ENCODE measurements at regions not wholly inside any gene's neighbourhood (a gene's known extent, or its start where the extent isn't known, plus 50 kb on each side); places are given as distances from the start of the nearest gene placed in this dataset.

DNA sequence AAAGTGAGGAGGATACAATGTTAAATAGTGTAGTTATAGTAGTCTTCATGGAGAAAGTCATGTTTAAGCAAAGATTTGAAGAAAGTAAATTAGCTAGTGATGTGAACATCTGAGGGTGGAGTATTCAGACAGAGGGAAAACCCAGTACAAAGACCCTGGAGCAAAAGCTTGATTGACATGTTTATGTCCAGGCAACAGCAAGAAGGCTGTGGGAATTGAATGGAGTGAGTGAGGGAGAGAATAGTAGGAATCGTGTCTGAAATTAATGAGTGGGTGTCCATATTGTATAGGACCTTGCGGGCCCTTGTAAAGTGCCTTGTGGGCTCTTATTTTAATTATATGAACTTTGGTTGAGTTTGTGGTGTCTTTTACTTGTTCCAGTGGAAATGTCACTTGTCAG is 424.1 kb upstream of the KIRREL3 start:
- no peak for DNase-seq (ENCODE audit: low spot score)

DNA sequence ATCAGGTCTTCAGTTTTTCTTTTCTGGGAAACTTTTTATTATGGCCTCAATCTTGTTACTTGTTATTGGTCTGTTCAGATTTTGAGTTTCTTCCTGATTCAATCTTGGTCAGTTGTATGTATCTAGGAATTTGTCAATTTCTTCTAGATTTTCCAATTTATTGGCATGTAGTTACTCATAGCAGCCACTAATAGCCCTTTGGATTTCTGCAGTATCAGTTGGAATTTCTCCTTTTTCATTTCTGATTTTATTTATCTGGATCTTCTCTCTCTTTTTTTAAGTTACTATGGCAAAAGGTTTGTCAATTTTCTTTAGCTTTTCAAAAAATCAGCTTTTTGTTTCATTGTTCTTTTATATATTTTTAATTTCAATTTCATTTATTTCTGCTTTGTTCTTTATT is 419.6 kb upstream of the KIRREL3 start:
- DNase-seq (ENCODE audit: low spot score), result no peak

DNA sequence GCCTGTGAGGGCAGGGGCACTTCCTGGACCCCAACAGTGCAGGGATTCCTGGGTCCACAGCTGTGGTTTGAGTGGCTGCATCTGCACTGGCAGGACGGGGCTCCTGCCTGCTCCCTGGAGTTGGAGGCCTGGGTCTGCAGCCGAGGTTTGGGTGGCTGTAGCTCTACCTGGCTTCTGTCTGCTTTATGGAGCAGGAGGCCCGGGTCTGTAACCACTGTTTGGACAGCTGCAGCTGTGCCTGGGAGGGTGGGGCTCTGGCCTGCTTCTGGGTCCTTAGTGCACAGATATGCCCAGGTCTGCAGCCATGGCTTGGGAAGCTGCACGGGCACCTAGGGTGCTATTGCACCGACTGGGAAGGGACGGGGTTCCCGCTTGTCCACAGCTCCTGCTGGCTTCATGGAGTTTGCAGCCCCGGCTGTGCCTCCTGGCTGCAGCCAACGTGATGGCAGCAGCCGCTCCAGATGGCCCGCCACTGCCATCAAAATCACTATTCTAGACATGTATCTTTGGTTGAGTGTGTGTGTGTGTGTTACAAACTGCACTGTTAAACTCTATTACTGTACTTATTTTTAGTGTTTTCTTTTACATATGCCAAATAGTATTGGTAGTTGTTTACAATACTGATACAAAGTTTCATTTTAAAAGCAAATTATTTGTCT is 412.3 kb upstream of the KIRREL3 start:
- no peak for DNase-seq (ENCODE audit: low spot score)

DNA sequence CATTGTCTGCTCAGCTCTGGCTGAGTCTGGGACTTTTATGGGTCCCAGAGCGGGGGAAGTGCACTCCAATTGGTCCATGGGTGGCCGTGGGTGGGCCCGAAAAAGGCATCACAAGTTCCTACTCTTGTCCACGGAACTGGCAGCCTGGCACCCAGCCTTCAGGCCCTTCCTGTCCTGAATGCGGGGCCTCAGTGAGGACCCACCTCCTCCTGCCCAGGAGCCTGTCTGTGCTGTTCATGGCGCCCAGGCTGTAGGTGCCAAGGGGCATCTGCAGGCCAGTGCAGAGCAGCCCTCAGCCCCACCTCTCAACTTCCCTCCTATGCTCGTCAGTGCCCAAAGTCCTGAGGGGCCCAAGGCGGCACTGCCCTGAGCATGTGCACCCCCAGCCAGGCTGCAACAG is 411.7 kb upstream of the KIRREL3 start:
- DNase-seq (ENCODE audit: low spot score), result no peak

DNA sequence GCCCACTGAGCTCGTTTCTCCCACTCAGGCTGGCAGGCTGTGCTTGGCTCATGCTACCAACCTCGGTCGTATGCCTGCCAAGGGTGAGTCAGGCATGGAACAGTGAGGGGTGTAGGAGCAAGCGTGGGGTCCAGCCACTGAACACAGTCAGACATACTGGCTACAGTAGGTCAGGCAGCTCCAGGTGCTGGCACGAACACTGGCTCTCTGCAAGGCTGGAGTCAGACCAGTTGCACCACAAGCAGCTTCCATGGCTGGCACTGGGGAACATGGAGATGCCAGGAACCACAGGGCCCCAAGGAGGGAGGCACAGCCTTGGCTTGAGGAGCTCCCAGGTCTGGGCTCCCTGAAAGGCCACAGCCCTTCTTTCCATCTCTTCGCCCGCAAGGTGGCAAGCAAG is 410.7 kb upstream of the KIRREL3 start:
- DNase-seq (ENCODE audit: low spot score), result no peak

DNA sequence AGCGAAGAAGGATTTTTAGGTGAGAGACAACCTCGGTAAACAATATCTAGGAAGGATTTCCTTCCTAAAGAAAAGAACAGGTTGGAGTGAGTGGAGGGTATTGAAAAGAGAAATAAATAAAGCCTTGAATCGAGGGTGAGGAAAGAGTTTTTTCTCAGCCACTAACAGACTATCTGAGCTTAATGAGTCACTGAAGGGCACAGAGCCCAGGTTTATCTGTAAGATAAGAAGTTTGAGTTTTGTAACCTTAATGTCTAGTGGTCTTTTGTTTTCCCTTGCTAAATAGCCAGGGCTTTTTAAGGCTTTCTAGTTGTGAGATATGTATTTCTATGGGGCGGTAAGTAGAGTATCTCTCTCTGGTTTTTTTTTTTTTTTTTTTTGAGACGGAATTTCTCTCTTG is 394.5 kb upstream of the KIRREL3 start:
- DNase-seq (ENCODE audit: low spot score), result no peak

DNA sequence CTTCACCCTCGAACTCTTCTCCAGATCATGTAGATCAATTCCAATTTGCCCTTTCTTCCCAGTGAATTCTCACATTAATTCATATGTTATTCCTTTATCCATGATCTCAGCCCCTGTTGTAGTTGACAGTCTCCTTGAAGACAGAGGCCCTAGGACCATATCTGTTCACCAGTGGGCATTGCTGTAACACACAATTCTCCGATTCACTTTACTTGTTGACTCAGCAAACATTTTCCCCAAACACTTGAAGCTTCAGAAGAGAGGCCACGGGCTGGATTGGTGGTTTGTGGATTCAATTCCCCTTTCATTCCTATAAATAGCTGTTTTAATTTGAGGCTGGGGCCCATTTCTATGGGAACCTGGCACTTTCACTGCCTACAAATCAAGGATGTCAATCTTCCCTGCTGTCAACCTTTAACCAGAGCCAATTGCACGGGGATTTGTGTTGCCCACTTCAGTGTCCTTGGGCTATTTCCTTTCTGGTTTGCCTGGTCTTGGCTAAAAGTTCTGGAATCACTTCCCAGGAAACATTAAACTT is 393.0 kb upstream of the KIRREL3 start:
- DNase-seq (ENCODE audit: low spot score), result no peak

DNA sequence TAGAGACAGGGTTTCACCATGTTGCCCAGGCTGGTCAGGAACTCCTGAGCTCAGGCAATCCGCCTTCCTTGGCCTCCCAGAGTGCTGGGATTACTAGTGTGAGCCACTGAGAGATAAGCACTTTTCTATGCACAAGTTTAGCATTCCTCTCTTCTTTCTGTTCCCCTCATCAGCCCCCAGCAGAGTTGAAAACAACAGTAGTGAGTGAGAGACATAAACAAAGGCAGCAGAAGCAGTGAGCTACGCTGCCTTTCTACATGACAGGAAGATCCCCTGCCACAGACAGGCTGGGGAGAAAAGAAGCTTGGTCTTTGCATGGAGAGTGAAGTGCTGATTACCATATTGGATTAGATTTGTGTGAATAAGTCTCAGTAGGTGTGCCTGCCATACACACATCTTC is 392.0 kb upstream of the KIRREL3 start:
- DNase-seq (ENCODE audit: low spot score), result no peak

DNA sequence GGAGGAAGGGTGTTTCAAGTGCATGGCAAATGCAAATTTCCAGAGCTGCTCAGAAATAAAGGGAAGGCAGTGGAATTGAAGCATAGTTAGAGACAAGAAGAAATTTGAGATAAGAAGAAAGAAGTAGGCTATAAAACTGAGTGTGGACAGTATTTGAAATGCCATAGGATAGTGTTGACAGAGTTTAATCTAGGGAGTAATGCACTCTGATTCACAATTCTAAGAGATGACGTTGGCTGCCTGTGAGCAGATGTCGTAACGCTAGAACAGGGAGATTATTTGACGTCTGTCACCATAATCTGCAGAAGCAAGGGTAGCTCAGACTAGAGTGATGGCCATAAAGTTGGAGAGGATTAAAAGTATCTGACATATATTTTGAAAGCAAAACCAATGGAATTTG is 389.9 kb upstream of the KIRREL3 start:
- no peak for DNase-seq (ENCODE audit: low spot score)

DNA sequence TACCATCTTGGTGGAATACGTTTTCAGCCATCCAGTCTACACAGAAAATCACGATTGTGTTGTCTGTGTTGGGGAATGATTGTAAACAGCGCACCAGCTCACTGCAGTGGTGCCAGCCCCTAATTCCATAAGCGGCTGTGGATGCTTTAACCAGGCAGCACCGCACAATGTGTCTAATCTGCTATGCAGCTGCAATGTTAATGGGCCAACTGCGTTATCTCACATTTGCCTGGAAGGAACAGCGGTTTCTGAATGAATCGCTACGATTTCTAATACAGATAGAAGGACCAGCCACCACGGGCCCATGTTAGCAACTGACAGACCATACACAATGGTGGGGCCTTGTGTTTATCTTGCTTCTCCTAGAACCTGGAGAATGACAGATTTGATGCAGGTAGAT is 384.5 kb upstream of the KIRREL3 start:
- DNase-seq (ENCODE audit: low spot score), result no peak

DNA sequence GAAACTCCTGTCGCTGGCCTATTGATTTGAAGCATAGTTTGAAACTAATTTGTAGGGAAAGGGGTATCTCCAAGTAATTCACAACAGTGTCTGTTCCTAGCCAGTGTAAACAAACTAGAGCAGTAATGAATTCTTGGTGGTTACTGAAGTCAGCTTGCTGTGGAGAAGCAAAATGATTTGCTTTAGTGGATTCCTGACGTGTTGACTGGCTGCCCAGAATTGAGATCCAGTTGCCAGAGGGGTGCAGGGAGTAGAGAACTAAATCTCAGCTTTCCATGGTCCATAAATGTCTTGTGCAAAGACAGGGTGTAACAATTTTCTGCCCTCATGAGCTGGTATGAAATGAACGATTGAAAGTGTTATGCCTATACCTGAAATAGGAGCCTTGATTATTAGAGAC is 382.5 kb upstream of the KIRREL3 start:
- no peak for DNase-seq (ENCODE audit: low spot score)

DNA sequence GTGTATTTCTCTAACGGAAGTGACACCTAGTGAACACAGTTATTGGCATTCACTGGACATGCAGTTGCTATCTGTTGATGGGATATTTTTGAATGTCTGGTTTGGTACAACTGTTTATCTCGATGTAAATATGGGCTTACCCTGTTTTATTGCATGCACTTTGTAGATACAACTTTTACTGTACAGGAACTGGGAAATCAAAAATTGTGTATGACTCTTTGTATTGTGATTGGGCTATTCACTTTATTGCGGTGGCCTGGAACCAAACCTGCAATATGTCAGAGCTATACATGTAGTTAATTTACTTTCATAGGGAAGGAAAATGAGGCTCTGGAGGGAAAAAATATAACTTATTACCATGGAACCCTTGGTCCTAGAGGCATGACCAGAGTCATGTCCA is 380.7 kb upstream of the KIRREL3 start:
- no peak for DNase-seq (ENCODE audit: low spot score)

DNA sequence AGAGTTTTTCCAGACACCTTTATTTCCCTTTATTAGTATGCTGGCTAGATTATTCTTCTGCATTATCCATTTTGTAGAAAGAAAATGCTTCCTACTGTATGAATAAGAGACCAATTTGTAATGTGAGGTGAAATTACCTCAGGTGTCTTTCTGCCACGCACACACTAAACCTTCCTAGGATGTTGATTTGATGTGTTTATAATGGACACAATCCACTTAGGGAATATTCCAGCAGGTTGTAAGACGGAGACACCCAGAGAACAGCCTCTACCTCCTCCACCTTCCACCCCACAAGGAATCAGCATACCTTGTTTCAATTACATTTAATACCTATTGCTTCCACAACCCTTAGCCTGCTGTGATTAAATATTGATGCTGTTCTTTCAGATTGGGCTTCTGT is 379.1 kb upstream of the KIRREL3 start:
- no peak for DNase-seq (ENCODE audit: low spot score)

DNA sequence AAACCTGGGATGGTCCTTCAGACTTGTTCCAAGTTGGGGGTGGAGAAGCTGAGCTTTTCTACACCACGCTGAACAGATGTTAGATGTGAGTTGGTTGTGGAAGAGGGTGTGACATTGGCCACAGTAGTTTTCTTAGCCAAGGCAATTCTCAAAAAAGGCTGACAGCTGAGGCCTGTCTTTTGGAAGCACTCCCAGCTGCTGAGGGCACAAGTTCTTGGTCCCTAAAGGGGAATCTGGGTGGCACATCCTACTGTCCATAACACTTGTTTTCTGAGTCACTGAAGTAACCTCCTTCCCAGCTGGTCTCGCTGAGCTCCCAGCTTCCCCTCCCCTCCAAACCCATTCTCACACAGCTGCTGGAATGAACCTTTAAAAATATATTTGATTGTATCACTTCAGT is 375.7 kb upstream of the KIRREL3 start:
- DNase-seq (ENCODE audit: low spot score), result no peak

DNA sequence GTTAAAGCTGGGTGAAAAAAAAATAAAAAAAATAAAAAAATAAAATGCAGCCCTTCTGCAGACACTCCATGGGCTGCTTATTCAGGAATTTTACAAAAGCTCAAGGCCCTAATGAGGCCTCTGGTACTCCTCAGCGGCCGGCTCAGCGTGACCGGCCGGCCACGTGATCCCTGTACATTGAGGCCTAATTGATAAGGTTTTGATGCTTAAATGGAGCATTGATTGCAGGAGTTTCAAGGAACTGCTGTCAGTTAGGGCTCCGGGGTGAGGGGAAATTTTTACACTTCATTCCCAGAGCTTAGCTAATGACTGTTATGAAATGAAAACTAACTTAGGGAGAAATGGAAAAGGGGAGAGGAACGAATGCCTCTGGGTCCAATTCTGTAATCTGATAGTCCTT is 368.8 kb upstream of the KIRREL3 start:
- no peak for DNase-seq (ENCODE audit: low spot score)

DNA sequence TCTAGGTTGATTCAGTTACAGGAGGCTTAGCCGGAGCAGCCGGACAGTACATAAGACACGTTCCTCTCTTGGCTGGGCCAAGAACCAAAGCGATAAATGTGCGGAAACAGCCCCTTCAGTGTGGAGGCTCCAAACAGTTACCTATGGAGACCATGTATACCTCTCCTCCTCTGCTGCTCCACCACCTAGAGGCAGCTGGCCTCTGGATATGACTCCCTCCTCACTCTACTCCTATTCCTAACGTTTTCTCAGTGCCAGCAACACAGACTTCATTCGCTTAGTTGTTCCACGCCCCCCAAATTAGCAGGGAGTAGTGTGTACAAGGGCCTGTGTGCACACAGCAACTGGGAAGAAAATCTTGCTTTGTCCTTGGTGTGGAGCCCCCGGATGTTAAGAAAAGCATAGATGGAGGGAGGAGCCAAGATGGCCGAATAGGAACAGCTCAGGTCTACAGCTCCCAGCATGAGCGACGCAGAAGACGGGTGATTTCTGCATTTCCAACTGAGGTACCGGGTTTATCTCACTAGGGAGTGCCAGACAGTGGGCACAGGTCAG is 362.3 kb upstream of the KIRREL3 start:
- DNase-seq (ENCODE audit: low spot score), result no peak

DNA sequence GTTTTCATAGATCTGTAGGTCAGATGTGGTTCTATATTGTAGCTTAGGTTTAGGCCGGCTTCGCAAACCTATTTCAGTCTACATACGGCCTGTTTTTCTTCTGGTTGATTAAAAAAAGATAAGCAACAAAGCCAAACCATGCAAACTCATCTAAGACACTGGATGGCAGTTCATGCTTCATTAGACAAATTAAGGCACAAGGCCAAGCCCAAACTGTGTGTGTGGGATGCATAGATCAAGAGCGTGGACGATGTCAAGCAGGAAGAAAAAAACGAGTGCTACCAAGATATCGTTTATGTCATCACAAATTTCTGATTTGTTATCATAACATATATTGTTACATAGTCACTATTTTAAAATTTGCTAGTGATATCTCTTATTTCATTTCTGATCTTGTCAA is 357.6 kb upstream of the KIRREL3 start:
- DNase-seq (ENCODE audit: low spot score), result no peak

DNA sequence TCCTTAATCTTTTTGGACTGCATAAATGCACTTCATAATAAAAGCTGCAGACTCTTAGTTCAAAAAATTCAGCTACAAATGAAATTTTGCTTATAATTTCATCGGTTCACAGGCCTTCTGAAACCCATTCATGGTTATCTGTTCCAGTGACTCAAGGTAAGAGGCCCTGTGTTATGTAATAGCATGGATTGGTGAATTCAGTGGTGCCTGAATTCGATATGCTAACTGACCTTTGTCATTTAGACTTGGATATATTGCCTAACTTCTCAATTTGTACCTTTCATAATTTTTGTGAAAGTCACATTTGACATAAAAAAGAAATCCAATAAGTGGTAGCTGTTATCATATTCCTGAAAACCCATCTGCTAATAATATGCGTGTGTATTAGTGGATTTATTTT is 349.9 kb upstream of the KIRREL3 start:
- DNase-seq (ENCODE audit: low spot score), result no peak

DNA sequence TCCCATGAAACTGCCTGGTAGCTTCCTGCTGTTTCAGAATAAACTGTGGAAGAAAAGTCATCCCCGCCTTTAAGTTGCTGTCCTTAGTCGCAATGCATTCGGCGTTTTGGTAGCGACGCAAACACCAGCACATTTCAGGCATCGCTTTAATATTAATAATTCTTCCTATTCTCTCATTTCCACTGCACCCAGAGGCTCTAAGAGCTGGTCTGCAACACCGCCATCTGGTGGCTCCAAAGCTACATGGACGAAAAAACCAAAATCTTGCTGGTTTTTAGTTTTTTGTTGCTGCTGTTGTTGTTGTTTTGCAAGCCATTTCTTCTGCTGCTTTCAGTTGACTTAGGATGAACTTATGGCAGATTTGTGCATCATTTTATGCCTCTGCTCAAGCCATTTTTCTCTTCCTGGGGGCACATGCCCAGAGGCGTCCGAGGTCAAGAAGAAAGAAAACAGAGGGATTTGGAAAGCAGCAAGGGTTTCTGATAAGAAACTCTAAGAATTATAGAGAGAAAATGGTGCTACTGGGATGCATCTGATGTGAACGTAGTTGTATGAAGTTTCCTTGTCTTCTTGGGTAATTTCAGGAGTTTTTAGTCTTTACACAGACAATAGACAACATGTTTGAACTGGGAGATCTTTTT is 345.4 kb upstream of the KIRREL3 start:
- no peak for DNase-seq (ENCODE audit: low spot score)

DNA sequence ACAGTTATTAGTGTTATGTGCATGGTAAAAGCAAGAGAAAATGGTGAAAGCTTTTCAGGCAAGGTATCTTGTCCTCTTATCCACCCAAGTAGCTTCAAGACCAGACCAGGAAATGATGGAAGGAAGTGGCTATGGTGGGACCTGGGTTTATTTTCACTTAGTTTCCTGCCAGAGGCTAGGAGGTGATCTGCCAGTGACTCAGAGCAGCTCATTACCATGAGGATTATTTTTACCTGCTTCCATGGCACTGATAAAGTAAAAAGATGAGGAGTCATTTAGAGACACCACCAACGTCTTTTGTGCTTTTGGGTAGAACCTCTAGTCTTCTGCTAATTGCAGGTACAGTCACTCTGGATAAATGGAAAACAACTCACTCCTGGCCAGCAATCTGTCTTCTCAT is 339.9 kb upstream of the KIRREL3 start:
- no peak for DNase-seq (ENCODE audit: low spot score)

DNA sequence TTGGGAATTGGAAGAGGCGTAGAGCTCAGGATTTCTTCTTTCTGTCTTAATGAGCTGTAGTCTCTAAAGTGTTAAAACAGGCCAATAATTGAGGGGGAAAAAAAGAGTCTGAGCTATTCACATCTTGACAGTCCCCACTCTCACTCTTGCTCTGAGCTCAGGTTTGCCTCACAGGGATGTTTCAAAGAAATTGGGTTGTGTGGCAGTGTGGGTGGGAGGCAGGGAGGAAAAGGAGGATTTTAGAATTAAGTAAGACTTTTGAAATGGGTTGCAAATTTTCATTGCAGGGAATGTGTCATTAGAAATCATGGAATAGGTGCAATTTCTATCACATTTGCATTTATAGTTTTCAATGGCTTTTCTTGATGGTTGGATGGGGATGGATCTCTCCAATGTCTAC is 338.8 kb upstream of the KIRREL3 start:
- no peak for DNase-seq (ENCODE audit: low spot score)

DNA sequence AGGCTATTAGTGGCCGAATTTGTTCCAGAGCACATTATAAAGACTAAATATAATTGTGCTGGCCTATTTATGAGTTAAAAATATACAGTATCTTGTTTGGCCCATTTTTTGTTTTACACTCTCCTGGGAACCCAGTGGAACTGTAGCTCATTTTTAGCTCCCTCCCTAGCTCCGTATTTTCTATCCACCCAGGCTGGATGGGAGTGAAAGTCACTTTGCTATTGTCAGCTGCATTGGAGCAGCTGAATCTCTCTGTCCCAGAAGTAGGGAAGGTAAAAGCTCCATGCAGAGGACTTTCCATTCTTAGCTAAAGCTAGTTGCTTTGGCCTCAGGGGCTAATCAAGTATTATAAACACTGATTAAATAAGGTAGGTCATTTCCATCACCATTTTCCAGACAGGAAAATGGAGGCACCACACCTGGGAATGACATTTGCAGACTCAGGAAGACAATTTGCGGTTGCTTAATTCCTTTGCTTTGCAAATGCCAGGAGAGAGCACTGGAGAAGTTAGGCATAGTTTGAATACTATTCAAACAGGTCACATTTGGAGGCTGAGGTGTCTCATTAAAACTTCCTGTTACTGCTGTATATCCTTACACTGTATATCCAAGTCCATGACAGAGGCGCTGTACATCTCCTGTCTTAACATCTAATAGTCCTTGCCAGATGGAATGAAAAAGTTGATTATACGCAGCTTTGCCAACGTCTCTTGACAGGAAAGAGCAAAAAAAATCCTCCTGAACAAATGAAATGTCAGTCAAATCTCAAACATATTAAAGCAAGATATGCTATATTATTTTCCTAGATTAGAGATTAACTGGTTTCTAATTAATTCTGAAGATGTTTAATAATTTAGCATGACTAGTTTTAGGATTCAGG is 338.1 kb upstream of the KIRREL3 start:
- no peak for DNase-seq (ENCODE audit: low spot score)

DNA sequence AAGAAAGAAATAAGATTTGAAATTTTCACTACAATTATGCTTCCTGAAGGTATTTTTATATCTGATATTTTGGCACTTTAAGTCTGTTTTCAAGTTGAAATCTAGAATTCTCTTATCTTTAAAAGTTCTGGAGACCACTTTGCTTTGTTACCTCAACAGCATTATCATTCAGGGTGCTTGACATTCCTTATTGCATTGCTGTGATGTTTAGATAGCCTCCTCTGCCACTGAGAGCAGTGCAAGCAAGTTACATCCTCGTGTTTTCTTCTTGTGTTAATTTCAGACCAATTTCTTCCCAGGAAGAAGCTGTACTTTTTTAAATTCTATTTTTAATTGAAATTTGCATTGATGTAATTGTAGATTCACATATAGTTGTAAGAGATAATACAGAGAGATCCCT is 333.9 kb upstream of the KIRREL3 start:
- DNase-seq (ENCODE audit: low spot score), result no peak
